ENCODE measurements at regions not wholly inside any gene's neighbourhood (a gene's known extent, or its start where the extent isn't known, plus 50 kb on each side); places are given as distances from the start of the nearest gene placed in this dataset.

GRCh38 chr3:127520993-127521392, 69.5 kb downstream of the TPRA1 start:
- TF ChIP-seq SP1 (IDR thresholded peaks at IDR 0.05) (no peak), LEF1 (IDR thresholded peaks at IDR 0.05; ENCODE audit: borderline replicate concordance) (no peak), SUZ12 (IDR thresholded peaks at IDR 0.05) (no peak), TARDBP (IDR thresholded peaks at IDR 0.05) (no peak), ZNF384 (IDR thresholded peaks at IDR 0.05) (no peak), L3MBTL2 (conservative IDR thresholded peaks at IDR 0.05) (no peak), HDGF (IDR thresholded peaks at IDR 0.05; ENCODE audit: borderline replicate concordance) (no peak), PKNOX1 (IDR thresholded peaks at IDR 0.05) (no peak), ARNT (IDR thresholded peaks at IDR 0.05) (no peak), FOXA1 (IDR thresholded peaks at IDR 0.05) (no peak)
- POLR2A ChIA-PET: no interaction called here
- DNase-seq (ENCODE audit: extremely low spot score): no peak
- CTCF ChIA-PET: interaction anchor here (0.6 kb wide), 1 partner anchor 26 kb away, joined by 4 read pairs; no protein-coding TSS in a partner anchor

GRCh38 chr3:127518456-127519081, 72.0 kb downstream of the TPRA1 start:
- no peak for DNase-seq (ENCODE audit: extremely low spot score)
- no peak for TF ChIP-seq ZNF384 (IDR thresholded peaks at IDR 0.05)
- no peak for TF ChIP-seq ARNT (IDR thresholded peaks at IDR 0.05)
- no peak for TF ChIP-seq CTBP1 (IDR thresholded peaks at IDR 0.05; ENCODE audit: borderline replicate concordance)
- no peak for TF ChIP-seq FOXK2 (IDR thresholded peaks at IDR 0.05)
- ChIA-PET POLR2A (no interaction called here), CTCF (no interaction called here)

GRCh38 chr3:127512256-127512655, 78.3 kb downstream of the TPRA1 start:
- ChIA-PET POLR2A (no interaction called here), CTCF (no interaction called here)
- no peak for DNase-seq (ENCODE audit: extremely low spot score)
- TF ChIP-seq L3MBTL2 (conservative IDR thresholded peaks at IDR 0.05): no peak
- TF ChIP-seq PKNOX1 (IDR thresholded peaks at IDR 0.05): no peak
- TF ChIP-seq LEF1 (IDR thresholded peaks at IDR 0.05; ENCODE audit: borderline replicate concordance): no peak
- TF ChIP-seq FOXK2 (IDR thresholded peaks at IDR 0.05): no peak
- TF ChIP-seq FOXM1 (IDR thresholded peaks at IDR 0.05; ENCODE audit: borderline replicate concordance): no peak
- TF ChIP-seq SP1 (IDR thresholded peaks at IDR 0.05): no peak
- no peak for TF ChIP-seq ZNF384 (IDR thresholded peaks at IDR 0.05)
- no peak for TF ChIP-seq ARNT (IDR thresholded peaks at IDR 0.05)
- TF ChIP-seq NFRKB (IDR thresholded peaks at IDR 0.05): no peak
- TF ChIP-seq FOXA1 (IDR thresholded peaks at IDR 0.05): no peak
- no peak for TF ChIP-seq ELF4 (IDR thresholded peaks at IDR 0.05)
- no peak for TF ChIP-seq CTBP1 (IDR thresholded peaks at IDR 0.05; ENCODE audit: borderline replicate concordance)
- no peak for TF ChIP-seq TARDBP (IDR thresholded peaks at IDR 0.05)
- no peak for TF ChIP-seq HDGF (IDR thresholded peaks at IDR 0.05; ENCODE audit: borderline replicate concordance)
- TF ChIP-seq SUZ12 (IDR thresholded peaks at IDR 0.05): no peak
- no peak for TF ChIP-seq BHLHE40 (IDR thresholded peaks at IDR 0.05; ENCODE audit: borderline replicate concordance)

GRCh38 chr3:127501177-127501576, 89.4 kb downstream of the TPRA1 start:
- CTCF ChIA-PET: no interaction called here
- POLR2A ChIA-PET: no interaction called here
- TF ChIP-seq BHLHE40 (IDR thresholded peaks at IDR 0.05; ENCODE audit: borderline replicate concordance) (no peak), SUZ12 (IDR thresholded peaks at IDR 0.05) (no peak), LEF1 (IDR thresholded peaks at IDR 0.05; ENCODE audit: borderline replicate concordance) (no peak), FOXK2 (IDR thresholded peaks at IDR 0.05) (no peak), TARDBP (IDR thresholded peaks at IDR 0.05) (no peak)
- DNase-seq (ENCODE audit: extremely low spot score): no peak

- CTCF ChIA-PET: no interaction called here
- TF ChIP-seq FOXA1 (IDR thresholded peaks at IDR 0.05): no peak
- TF ChIP-seq SUZ12 (IDR thresholded peaks at IDR 0.05): no peak
- TF ChIP-seq ELF4 (IDR thresholded peaks at IDR 0.05): no peak
- TF ChIP-seq LEF1 (IDR thresholded peaks at IDR 0.05; ENCODE audit: borderline replicate concordance): no peak
- TF ChIP-seq BHLHE40 (IDR thresholded peaks at IDR 0.05; ENCODE audit: borderline replicate concordance): no peak
- no peak for TF ChIP-seq PKNOX1 (IDR thresholded peaks at IDR 0.05)
- no peak for TF ChIP-seq ZNF384 (IDR thresholded peaks at IDR 0.05)
- no peak for TF ChIP-seq FOXM1 (IDR thresholded peaks at IDR 0.05; ENCODE audit: borderline replicate concordance)
- TF ChIP-seq TARDBP (IDR thresholded peaks at IDR 0.05): no peak
- no peak for DNase-seq (ENCODE audit: extremely low spot score)
- POLR2A ChIA-PET: no interaction called here
These were observed 92.9 kb downstream of the TPRA1 start for GRCh38 chr3:127497676-127498075.

GRCh38 chr3:127497166-127497565, 93.4 kb downstream of the TPRA1 start:
- POLR2A ChIA-PET: no interaction called here

More at GRCh38 chr3:127497166-127497565, 93.4 kb downstream of the TPRA1 start:
- DNase-seq (ENCODE audit: extremely low spot score): no peak
- CTCF ChIA-PET: interaction anchor here (0.7 kb wide), 1 partner anchor 200 kb away, joined by 3 read pairs; no protein-coding TSS in a partner anchor
- TF ChIP-seq ARNT (IDR thresholded peaks at IDR 0.05) (no peak), FOXM1 (IDR thresholded peaks at IDR 0.05; ENCODE audit: borderline replicate concordance) (no peak), HDGF (IDR thresholded peaks at IDR 0.05; ENCODE audit: borderline replicate concordance) (no peak), FOXK2 (IDR thresholded peaks at IDR 0.05) (no peak), LEF1 (IDR thresholded peaks at IDR 0.05; ENCODE audit: borderline replicate concordance) (no peak), SUZ12 (IDR thresholded peaks at IDR 0.05) (no peak)

Data from HEK293T (cell line).